HG03565 (cell line): ENCODE measurements at regions not wholly inside any gene's neighbourhood (a gene's known extent, or its start where the extent isn't known, plus 50 kb on each side); places are given as distances from the start of the nearest gene placed in this dataset.
A peak's percentile ranks its signal among the peaks of the same experiment; 100 is the strongest.

Experiments used
- ATAC-seq: cut with Tn5 transposase; IDR thresholded peaks from one replicate; pipeline ENCODE4 v1.9.1; 2021; ENCODE audit warnings: mild to moderate bottlenecking, moderate library complexity; ENCODE audit not compliant: unreplicated experiment

DNA sequence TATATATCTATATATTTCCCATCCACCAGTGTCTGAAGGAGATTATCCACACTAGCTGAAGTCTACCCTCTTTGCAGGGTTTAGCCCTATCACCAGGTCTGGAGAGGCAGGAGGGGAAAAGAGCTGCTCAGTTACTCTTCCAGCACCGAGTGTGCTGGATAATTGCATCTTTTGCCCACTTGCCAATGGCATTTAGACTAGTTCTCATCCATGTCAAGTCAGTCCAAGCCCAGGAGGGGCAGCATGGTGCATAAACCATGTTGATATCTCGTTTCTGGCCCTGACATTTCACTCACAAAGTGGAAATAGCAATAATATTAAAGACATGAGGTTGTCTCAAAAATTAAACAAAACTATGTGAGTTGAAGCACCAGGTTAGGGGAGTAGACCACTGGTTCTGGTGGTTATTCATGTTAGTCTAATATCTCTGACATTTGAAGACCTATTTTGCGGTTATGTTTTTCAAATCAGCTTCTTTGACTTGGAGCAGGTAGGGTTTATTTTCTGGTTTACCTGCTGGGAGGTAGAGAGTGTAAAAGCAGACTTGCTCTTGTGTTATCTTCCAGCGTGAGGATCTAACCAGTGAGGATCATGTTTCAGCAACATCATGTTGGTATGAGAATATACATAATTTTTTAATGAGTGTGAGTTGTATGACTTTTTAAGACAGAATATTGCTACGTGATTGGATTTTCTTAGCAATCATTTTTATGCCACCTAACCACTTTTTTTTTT, 273.2 kb upstream of the KIRREL3 start:
- ATAC-seq = no peak

DNA sequence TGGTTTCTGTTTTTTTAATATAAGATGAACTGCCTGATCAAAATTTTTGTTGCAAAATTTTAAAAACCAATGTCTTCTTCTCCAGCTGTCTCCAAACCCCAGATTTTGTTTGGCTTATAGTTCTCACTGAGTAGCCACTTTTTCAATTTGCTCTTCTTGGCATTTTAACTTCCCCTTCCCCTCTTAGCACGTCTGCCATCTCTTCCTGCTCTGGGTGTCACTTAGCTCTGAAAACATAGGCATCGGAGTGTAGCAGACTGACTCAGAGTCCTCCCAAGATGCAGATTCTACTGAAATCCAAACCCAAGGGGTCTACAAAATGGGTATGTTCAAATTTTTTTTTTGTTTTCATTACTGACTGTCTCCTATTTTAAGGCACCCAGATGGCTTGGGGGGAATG, 270.3 kb upstream of the KIRREL3 start:
- ATAC-seq = no peak

- no peak for ATAC-seq
Measured at GRCh38 chr11:127269911-127270310, 269.3 kb upstream of the KIRREL3 start.

DNA sequence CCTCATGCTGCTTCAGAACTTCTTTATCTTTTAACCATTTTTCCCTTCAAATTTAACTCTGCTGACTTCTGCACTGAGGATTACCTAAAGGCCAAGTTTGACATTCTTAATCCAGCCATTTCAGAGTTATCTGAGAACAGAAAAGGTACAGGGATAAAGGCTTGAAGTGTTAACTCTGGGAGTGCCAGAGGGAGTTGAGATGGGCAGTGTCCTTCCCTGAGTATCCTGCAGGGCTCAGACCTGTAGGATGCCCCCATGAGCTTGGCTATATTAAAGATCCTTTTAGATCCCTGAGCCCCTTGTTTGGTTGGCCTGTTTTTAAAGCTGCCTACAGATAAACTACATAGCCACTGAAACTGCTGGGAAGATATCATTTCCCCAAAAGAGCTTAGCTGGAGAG, 268.4 kb upstream of the KIRREL3 start:
- no peak for ATAC-seq

GRCh38 chr11:127268521-127268920, 268.0 kb upstream of the KIRREL3 start:
- ATAC-seq = no peak

- no peak for ATAC-seq
Measured at GRCh38 chr11:127259102-127259501, 258.5 kb upstream of the KIRREL3 start.

GRCh38 chr11:127255209-127255608, 254.6 kb upstream of the KIRREL3 start:
- ATAC-seq = no peak

DNA sequence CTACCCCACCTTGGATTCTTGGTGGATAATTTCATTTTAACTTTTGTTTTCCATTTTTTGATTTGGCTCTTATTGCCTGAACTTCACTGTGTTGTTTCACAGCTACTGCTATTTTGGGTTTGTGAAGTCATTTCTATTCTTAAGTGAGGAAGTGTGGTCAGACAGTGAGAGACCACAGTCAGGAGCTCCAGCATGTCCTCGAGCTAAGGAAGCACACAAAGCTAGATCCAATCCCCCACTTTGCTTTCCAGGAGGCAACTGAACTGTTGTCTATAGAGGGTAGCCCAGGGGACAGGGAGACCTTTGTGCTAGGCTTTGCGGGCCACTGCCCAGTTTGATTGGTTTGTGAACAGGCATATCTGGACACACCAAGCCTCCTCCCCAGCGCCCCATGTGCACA, 251.8 kb upstream of the KIRREL3 start:
- peak; percentile 73 for ATAC-seq

DNA sequence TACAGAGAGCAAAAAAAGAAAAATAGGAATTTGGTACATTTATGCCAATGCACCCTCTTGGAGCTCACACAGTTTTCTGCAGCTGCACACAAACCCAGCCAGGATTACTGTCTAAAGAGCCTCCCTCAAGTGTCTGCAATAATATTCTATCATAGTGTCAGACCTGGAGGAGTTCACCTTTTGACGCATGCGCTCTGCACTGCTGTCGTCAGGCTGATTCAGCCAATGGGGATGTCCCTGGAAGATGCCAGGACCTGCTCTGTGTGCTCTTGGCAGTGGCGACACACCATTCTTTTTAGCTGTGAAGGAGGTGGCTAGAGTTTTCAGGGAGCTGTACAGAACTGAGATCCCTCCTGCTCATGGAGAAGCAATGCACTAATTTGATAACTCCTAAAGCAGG, 249.0 kb upstream of the KIRREL3 start:
- ATAC-seq = no peak

- ATAC-seq = no peak
Measured at GRCh38 chr11:127248476-127248875, 247.9 kb upstream of the KIRREL3 start.

GRCh38 chr11:127247261-127247851, 246.8 kb upstream of the KIRREL3 start:
- no peak for ATAC-seq

- ATAC-seq = no peak
Measured at GRCh38 chr11:127242676-127243075, 242.1 kb upstream of the KIRREL3 start.

GRCh38 chr11:127238321-127238720, 237.8 kb upstream of the KIRREL3 start:
- ATAC-seq = no peak

GRCh38 chr11:127236776-127237175, 236.2 kb upstream of the KIRREL3 start:
- ATAC-seq = no peak

GRCh38 chr11:127233998-127234397, 233.4 kb upstream of the KIRREL3 start:
- ATAC-seq = no peak

DNA sequence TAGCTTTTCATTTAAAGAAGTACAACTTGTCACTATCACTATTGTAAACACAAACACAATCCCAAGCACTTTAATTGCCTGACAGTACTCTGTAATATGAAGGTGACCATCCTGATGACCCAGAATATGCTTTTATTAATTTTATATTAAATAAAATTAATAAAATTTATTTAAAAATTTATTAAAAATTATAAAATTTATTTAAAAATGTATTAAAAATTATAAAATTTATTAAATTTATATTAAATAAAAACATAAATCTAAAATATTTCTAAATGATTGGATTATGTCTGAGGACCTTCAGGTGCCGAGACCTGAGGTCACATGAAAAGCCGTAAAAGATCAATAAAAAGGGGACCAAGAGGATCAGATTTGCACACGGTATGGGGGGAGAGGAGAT, 229.8 kb upstream of the KIRREL3 start:
- ATAC-seq = no peak

DNA sequence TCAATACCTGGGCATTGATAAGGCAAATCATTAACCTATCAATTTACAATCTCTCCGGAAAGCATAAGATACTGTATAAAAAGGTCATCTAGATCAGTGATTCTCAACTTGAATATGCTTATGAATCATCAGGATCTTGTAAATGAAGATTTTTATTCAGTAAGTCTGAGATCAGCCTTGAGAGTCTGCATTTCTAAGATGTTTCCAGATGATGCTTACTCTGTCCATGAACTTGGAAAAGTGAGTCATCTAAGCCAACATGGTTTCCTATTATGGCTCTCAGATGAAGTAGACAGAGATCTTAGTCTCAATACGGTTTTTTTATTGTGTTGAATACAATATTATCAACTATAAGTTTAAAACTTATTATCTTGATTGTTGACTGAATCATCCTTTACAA, 226.4 kb upstream of the KIRREL3 start:
- no peak for ATAC-seq

- ATAC-seq = no peak
Measured at GRCh38 chr11:127226380-127226779, 225.8 kb upstream of the KIRREL3 start.

GRCh38 chr11:127225619-127226018, 225.0 kb upstream of the KIRREL3 start:
- ATAC-seq = no peak

DNA sequence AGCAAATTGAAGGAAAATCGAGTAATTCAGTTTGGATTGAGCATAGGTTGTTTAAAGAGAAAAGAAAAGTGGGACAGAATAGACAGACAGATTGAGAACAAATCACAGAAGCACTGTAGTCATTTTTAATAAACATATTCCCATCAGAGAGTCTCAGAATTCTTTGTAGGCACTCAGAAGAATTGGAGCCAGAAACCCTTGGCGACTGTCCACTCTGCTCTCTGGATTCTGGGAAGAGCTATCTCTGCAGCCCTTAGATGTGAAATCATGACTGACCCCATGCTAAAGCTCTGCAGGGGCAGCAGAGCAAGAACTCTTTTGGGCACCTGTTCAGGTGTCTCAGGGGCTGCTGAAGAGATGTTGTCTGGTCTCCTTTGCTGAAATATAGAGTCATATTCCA, 223.7 kb upstream of the KIRREL3 start:
- no peak for ATAC-seq

DNA sequence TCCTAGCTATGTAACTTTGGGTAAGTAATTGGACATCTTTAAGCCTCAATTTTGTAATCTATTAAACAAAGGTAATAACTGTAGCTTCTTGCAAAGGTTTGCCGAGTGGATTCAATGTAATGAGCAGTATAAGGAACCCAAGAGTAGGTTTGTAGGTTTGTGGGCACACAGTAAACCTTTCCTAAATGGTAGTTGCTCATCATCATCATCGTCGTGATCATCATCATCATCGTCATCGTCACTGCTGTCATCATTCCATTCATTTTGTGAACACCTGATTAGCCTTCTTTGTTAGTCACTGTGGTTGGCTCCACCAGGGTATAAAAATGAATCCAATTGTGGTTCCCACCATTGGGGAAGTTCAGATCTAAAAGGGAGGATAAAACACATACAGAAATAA, 223.1 kb upstream of the KIRREL3 start:
- ATAC-seq = no peak

GRCh38 chr11:127223026-127223425, 222.5 kb upstream of the KIRREL3 start:
- ATAC-seq = no peak

DNA sequence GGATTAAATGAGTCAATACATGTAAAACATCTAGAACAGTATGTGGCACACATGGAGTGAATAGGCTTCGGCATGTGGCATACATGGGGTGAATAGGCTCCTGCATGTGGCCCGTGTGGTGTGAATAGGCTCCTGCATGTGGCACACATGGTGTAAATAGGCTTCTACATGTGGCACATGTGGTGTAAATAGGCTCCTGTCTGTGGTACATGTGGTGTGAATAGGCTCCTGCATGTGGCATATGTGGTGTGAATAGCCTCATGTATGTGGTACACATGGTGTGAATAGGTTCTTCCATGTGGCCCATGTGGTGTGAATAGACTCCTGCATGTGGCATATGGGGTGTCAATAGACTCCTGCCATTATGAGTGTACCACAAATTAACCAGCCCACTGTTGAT, 219.1 kb upstream of the KIRREL3 start:
- no peak for ATAC-seq
